DOHH2 (cell line): ENCODE measurements at regions not wholly inside any gene's neighbourhood (a gene's known extent, or its start where the extent isn't known, plus 50 kb on each side); places are given as distances from the start of the nearest gene placed in this dataset.

ENCODE experiments used
- EZH2phosphoT487 ChIP-seq: fragments of 200-600 bp; sonication (generic); IDR thresholded peaks from 2 replicates; pipeline ENCODE4 v1.6.1; 2017; ENCODE audit warnings: borderline replicate concordance, mild to moderate bottlenecking, antibody characterized with exemption, low read length, moderate library complexity, mixed read lengths
- TF ChIP-seq, protein P1 (sequence below): fragments of 200-600 bp; sonication (generic); IDR thresholded peaks from one replicate; pipeline ENCODE4 v1.5.1; 2014; ENCODE audit warnings: antibody characterized with exemption, mild to moderate bottlenecking, low read depth, low read length; ENCODE audit not compliant: poor library complexity, severe bottlenecking

- no peak for TF ChIP-seq EZH2phosphoT487
- TF ChIP-seq, protein P1, sequence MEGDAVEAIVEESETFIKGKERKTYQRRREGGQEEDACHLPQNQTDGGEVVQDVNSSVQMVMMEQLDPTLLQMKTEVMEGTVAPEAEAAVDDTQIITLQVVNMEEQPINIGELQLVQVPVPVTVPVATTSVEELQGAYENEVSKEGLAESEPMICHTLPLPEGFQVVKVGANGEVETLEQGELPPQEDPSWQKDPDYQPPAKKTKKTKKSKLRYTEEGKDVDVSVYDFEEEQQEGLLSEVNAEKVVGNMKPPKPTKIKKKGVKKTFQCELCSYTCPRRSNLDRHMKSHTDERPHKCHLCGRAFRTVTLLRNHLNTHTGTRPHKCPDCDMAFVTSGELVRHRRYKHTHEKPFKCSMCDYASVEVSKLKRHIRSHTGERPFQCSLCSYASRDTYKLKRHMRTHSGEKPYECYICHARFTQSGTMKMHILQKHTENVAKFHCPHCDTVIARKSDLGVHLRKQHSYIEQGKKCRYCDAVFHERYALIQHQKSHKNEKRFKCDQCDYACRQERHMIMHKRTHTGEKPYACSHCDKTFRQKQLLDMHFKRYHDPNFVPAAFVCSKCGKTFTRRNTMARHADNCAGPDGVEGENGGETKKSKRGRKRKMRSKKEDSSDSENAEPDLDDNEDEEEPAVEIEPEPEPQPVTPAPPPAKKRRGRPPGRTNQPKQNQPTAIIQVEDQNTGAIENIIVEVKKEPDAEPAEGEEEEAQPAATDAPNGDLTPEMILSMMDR = no peak
These were observed 213.3 kb downstream of the SEMA6A start for GRCh38 chr5:116361171-116361967.
